ENCODE measurements at regions not wholly inside any gene's neighbourhood (a gene's known extent, or its start where the extent isn't known, plus 50 kb on each side); places are given as distances from the start of the nearest gene placed in this dataset.

GRCh38 chr18:76633588-76634269, 138.7 kb upstream of the ZNF516 start:
- TF ChIP-seq EP300 (IDR thresholded peaks at IDR 0.05) (no peak), CTCF (IDR thresholded peaks at IDR 0.05) (no peak), POLR2A (IDR thresholded peaks at IDR 0.05) (no peak)
